ENCODE measurements at regions not wholly inside any gene's neighbourhood (a gene's known extent, or its start where the extent isn't known, plus 50 kb on each side); places are given as distances from the start of the nearest gene placed in this dataset.

- H3K27ac ChIP-seq: no peak overlapping the region
- H3K4me2 ChIP-seq: no peak overlapping the region
- no peak overlapping the region for H2AFZ ChIP-seq
- 95% methylated on average over 3 of the region's 3 CpGs for WGBS (ENCODE audit: low lambda C conversion rate, missing lambda C conversion rate)
- no peak for DNase-seq (ENCODE audit: low spot score)
- H3K36me3 ChIP-seq (replicated peaks; ENCODE audit: insufficient read depth, low read depth): no peaks in the 10 kb centered on the region
- H3K4me1 ChIP-seq (ENCODE audit: insufficient read depth): no peaks in the 10 kb centered on the region
- H4K20me1 ChIP-seq (ENCODE audit: insufficient read depth, poor library complexity, severe bottlenecking): no peaks in the 10 kb centered on the region
- H3K27me3 ChIP-seq: no peaks in the 10 kb centered on the region
- TF ChIP-seq EZH2phosphoT487 (IDR thresholded peaks at IDR 0.05; ENCODE audit: low read depth, severe bottlenecking, unreplicated experiment) (no peak), CTCF (IDR thresholded peaks at IDR 0.05; ENCODE audit: poor library complexity) (no peak), EZH2 (IDR thresholded peaks at IDR 0.05; ENCODE audit: borderline replicate concordance) (no peak)
- H3K4me3 ChIP-seq: no peak overlapping the region
- H3K9me3 ChIP-seq (ENCODE audit: low read depth): no peaks in the 10 kb centered on the region
- no peaks in the 10 kb centered on the region for H3K9me2 ChIP-seq (replicated peaks; ENCODE audit: insufficient read depth)
- no peaks in the 10 kb centered on the region for H3K79me2 ChIP-seq
Observed at GRCh38 chr12:73235387-73235786, 963.2 kb downstream of the TRHDE start.

- no peak overlapping the region for H3K4me3 ChIP-seq
- H3K79me2 ChIP-seq: no peaks in the 10 kb centered on the region
- no peaks in the 10 kb centered on the region for H3K36me3 ChIP-seq (replicated peaks; ENCODE audit: insufficient read depth, low read depth)
- no peaks in the 10 kb centered on the region for H3K4me1 ChIP-seq (ENCODE audit: insufficient read depth)
- no peaks in the 10 kb centered on the region for H3K9me3 ChIP-seq (ENCODE audit: low read depth)
- no peak overlapping the region for H3K4me2 ChIP-seq
- no peaks in the 10 kb centered on the region for H4K20me1 ChIP-seq (ENCODE audit: insufficient read depth, poor library complexity, severe bottlenecking)
- DNase-seq (ENCODE audit: low spot score): no peak
- H3K9me2 ChIP-seq (replicated peaks; ENCODE audit: insufficient read depth): no peaks in the 10 kb centered on the region
- 87% methylated on average over 1 of the region's 1 CpG for WGBS (ENCODE audit: low lambda C conversion rate, missing lambda C conversion rate)
- no peak overlapping the region for H2AFZ ChIP-seq
- TF ChIP-seq EZH2 (IDR thresholded peaks at IDR 0.05; ENCODE audit: borderline replicate concordance): no peak
- TF ChIP-seq CTCF (IDR thresholded peaks at IDR 0.05; ENCODE audit: poor library complexity): no peak
- no peak for TF ChIP-seq EZH2phosphoT487 (IDR thresholded peaks at IDR 0.05; ENCODE audit: low read depth, severe bottlenecking, unreplicated experiment)
- no peak overlapping the region for H3K27ac ChIP-seq
- no peaks in the 10 kb centered on the region for H3K27me3 ChIP-seq
Observed at GRCh38 chr12:73240110-73240509, 967.9 kb downstream of the TRHDE start.

- TF ChIP-seq EZH2phosphoT487 (IDR thresholded peaks at IDR 0.05; ENCODE audit: low read depth, severe bottlenecking, unreplicated experiment) (no peak), EZH2 (IDR thresholded peaks at IDR 0.05; ENCODE audit: borderline replicate concordance) (no peak), CTCF (IDR thresholded peaks at IDR 0.05; ENCODE audit: poor library complexity) (no peak)
Observed at GRCh38 chr12:73262788-73263381, 990.7 kb downstream of the TRHDE start.

More at GRCh38 chr12:73262788-73263381, 990.7 kb downstream of the TRHDE start:
- Histone ChIP-seq H2AFZ (no peak overlapping the region), H3K79me2 (no peaks in the 10 kb centered on the region), H3K9me3 (ENCODE audit: low read depth) (no peaks in the 10 kb centered on the region), H3K27ac (no peak overlapping the region), H3K27me3 (no peaks in the 10 kb centered on the region), H3K4me3 (no peak overlapping the region), H3K4me1 (ENCODE audit: insufficient read depth) (no peaks in the 10 kb centered on the region), H3K9me2 (replicated peaks; ENCODE audit: insufficient read depth) (no peaks in the 10 kb centered on the region), H3K4me2 (no peak overlapping the region), H4K20me1 (ENCODE audit: insufficient read depth, poor library complexity, severe bottlenecking) (no peaks in the 10 kb centered on the region), H3K36me3 (replicated peaks; ENCODE audit: insufficient read depth, low read depth) (no peaks in the 10 kb centered on the region)
- WGBS (ENCODE audit: low lambda C conversion rate, missing lambda C conversion rate): 36% methylated on average over 1 of the region's 1 CpG
- DNase-seq (ENCODE audit: low spot score): no peak

All from hepatocyte (in vitro differentiated cells).